Upper lobe of right lung (tissue), 1 donor: ENCODE measurements at regions not wholly inside any gene's neighbourhood (a gene's known extent, or its start where the extent isn't known, plus 50 kb on each side); places are given as distances from the start of the nearest gene placed in this dataset.

Source experiments
- ATAC-seq: fragments of 200-7000 bp; cut with Tn5 transposase; one replicate; pipeline ENCODE4 v1.9.1; 2020; ENCODE audit warnings: mild to moderate bottlenecking, moderate library complexity
- DNase-seq: peaks from one replicate; pipeline ENCODE4 v3.0.0-alpha.2; 2020
- H3K27ac ChIP-seq: fragments of 200-600 bp; one replicate; pipeline ENCODE4 v1.8.0; 2022
- H3K27me3 ChIP-seq: fragments of 200-600 bp; one replicate; pipeline ENCODE4 v1.8.0; 2022; ENCODE audit warnings: mild to moderate bottlenecking
- H3K36me3 ChIP-seq: fragments of 200-600 bp; one replicate; pipeline ENCODE4 v1.8.0; 2022
- H3K4me1 ChIP-seq: fragments of 200-600 bp; one replicate; pipeline ENCODE4 v1.8.0; 2022
- H3K4me3 ChIP-seq: fragments of 200-600 bp; one replicate; pipeline ENCODE4 v1.8.0; 2022; ENCODE audit warnings: mild to moderate bottlenecking
- H3K9me3 ChIP-seq: fragments of 200-600 bp; one replicate; pipeline ENCODE4 v1.8.0; 2022
- CTCF ChIP-seq: fragments of 200-600 bp; IDR thresholded peaks from one replicate; pipeline ENCODE4 v1.8.0; 2022; ENCODE audit warnings: antibody characterized with exemption
- intact Hi-C: fragments of 100-400 bp; cut with DNase I; formaldehyde crosslinking; loops from one replicate; pipeline ENCODE4 v1.11.0; 2022
- donor health status: DM: no; HTN: yes; CAD: no; lungs with severe emphysema.

DNA sequence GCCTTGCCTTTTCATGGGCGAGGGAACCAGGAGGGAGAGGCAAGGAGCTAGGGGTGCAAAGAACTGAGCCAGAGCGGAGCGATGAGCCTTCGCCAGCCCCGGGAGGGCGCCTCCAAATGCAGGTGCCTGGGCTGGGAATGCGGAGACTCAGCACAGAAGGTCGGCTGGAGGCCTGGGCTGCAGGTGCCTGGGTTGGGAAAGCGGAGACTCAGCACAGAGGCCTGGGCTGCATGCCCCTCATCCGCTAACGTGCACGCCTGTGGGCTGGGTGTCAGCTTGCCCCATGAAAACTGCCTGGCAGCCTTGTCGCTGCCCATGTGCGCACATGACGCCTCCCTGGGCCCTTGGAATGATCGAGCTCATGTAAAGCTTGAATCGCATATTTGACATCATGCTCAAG, 51.8 kb downstream of the POM121L12 start:
- Histone ChIP-seq H3K27me3 (no peaks in the 10 kb centered on the region), H3K4me1 (no peaks in the 10 kb centered on the region), H3K36me3 (no peaks in the 10 kb centered on the region), H3K4me3 (no peak overlapping the region), H3K9me3 (no peaks in the 10 kb centered on the region), H3K27ac (no peak overlapping the region)
- intact Hi-C loops = no loop called here
- TF ChIP-seq CTCF = no peak
- no peak for DNase-seq
- peak; percentile 29 for ATAC-seq

GRCh38 chr7:53094191-53094590, 58.8 kb downstream of the POM121L12 start:
- TF ChIP-seq CTCF = no peak
- no peak for DNase-seq
- Histone ChIP-seq H3K4me3 (no peak overlapping the region), H3K9me3 (no peaks in the 10 kb centered on the region), H3K27me3 (no peaks in the 10 kb centered on the region), H3K36me3 (no peaks in the 10 kb centered on the region), H3K4me1 (no peaks in the 10 kb centered on the region), H3K27ac (no peak overlapping the region)
- ATAC-seq = no peak
- intact Hi-C loops = no loop called here

DNA sequence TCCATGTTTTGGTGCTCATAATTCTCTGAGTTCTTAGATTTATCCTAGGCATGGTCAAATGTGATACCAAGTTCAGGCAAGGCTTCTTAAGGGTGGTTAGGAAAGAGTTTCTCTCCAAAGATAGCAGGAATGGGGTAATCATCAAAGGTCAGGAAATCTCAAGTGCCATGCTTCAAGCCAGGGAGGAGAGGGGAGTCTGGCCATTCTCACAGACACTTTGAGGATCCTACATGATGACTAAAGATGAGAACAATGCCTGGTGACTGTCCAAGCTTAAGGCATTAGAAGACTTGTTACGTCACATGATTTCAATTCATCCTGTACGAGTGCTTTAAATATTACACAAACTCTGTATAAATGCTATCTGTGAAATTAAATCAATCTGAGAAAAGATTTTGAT, 59.4 kb downstream of the POM121L12 start:
- Histone ChIP-seq H3K27me3 (no peaks in the 10 kb centered on the region), H3K4me3 (no peak overlapping the region), H3K9me3 (no peaks in the 10 kb centered on the region), H3K4me1 (no peaks in the 10 kb centered on the region), H3K36me3 (no peaks in the 10 kb centered on the region), H3K27ac (no peak overlapping the region)
- no peak for DNase-seq
- intact Hi-C loops = no loop called here
- no peak for ATAC-seq
- no peak for TF ChIP-seq CTCF

- Histone ChIP-seq H3K27ac (no peak overlapping the region), H3K27me3 (no peaks in the 10 kb centered on the region), H3K36me3 (no peaks in the 10 kb centered on the region), H3K4me1 (no peaks in the 10 kb centered on the region), H3K9me3 (no peaks in the 10 kb centered on the region), H3K4me3 (no peak overlapping the region)
- ATAC-seq (no peak), DNase-seq (no peak)
- intact Hi-C loops = no loop called here
- no peak for TF ChIP-seq CTCF
Observed at GRCh38 chr7:53095731-53096501, 60.5 kb downstream of the POM121L12 start.

GRCh38 chr7:53100091-53100490, 64.7 kb downstream of the POM121L12 start:
- H3K9me3 ChIP-seq = no peaks in the 10 kb centered on the region
- no peaks in the 10 kb centered on the region for H3K4me1 ChIP-seq
- H3K27me3 ChIP-seq = no peaks in the 10 kb centered on the region
- no peaks in the 10 kb centered on the region for H3K36me3 ChIP-seq
- no peak for TF ChIP-seq CTCF
- intact Hi-C loops = no loop called here
- DNase-seq (no peak), ATAC-seq (no peak)
- H3K27ac ChIP-seq = no peak overlapping the region
- no peak overlapping the region for H3K4me3 ChIP-seq

DNA sequence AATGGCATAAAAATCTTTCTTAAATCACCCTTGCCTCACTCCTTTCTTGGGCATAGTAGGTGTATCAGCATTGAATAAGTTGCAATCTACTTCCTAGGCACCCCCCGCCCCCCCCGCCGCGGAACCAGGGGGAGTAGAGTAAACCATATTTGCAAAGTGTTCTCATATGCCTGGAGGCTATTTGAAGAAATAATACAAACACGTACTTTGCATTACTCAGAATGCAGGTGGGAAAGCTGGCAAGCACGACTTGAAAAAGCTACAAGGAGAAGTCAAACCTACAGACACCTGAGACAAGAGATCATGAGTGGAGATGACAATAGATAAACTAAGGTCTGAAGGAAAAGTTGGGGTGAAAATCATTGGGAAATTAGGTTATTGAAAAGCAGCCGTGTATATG, 65.6 kb downstream of the POM121L12 start:
- intact Hi-C loops = no loop called here
- Histone ChIP-seq H3K4me1 (no peaks in the 10 kb centered on the region), H3K9me3 (no peaks in the 10 kb centered on the region), H3K27me3 (no peaks in the 10 kb centered on the region), H3K36me3 (no peaks in the 10 kb centered on the region), H3K4me3 (no peak overlapping the region), H3K27ac (no peak overlapping the region)
- TF ChIP-seq CTCF = no peak
- no peak for DNase-seq
- no peak for ATAC-seq
